HUES6 (cell line): ENCODE measurements at regions not wholly inside any gene's neighbourhood (a gene's known extent, or its start where the extent isn't known, plus 50 kb on each side); places are given as distances from the start of the nearest gene placed in this dataset.

Experiments used
- H3K27ac ChIP-seq: 2 replicates; pipeline ENCODE4 v1.7.0; 2013; ENCODE audit warnings: low read depth, mild to moderate bottlenecking, low read length, inconsistent platforms
- H3K27me3 ChIP-seq: 2 replicates; pipeline ENCODE4 v1.6.1; 2013; ENCODE audit warnings: low read length; ENCODE audit not compliant: control insufficient read depth, insufficient read depth
- H3K36me3 ChIP-seq: 2 replicates; pipeline ENCODE4 v1.6.1; 2013; ENCODE audit warnings: low read length; ENCODE audit not compliant: control insufficient read depth, insufficient read depth
- H3K4me1 ChIP-seq: 2 replicates; pipeline ENCODE4 v1.6.1; 2013; ENCODE audit warnings: low read length; ENCODE audit not compliant: control insufficient read depth, insufficient read depth
- H3K4me3 ChIP-seq: 2 replicates; pipeline ENCODE4 v1.5.1; 2013; ENCODE audit warnings: low read depth, low read length
- H3K9ac ChIP-seq: one replicate; pipeline ENCODE4 v1.6.1; 2013; ENCODE audit warnings: mild to moderate bottlenecking, low read length
- H3K9me3 ChIP-seq: 2 replicates; pipeline ENCODE4 v1.6.1; 2013; ENCODE audit warnings: low read depth, low read length; ENCODE audit not compliant: control insufficient read depth, insufficient read depth

- H3K4me1 ChIP-seq: no peaks in the 10 kb centered on the region
- H3K4me3 ChIP-seq: no peak overlapping the region
- no peak overlapping the region for H3K9ac ChIP-seq
- no peaks in the 10 kb centered on the region for H3K36me3 ChIP-seq
- no peaks in the 10 kb centered on the region for H3K27me3 ChIP-seq
- no peak overlapping the region for H3K27ac ChIP-seq
- H3K9me3 ChIP-seq: no peaks in the 10 kb centered on the region; the same call in 1 of the 2 replicates
Observed at GRCh38 chr4:12207396-12207795, 778.7 kb upstream of the HS3ST1 start.

- no peaks in the 10 kb centered on the region for H3K27me3 ChIP-seq
- H3K27ac ChIP-seq: no peak overlapping the region
Observed at GRCh38 chr4:12206091-12206490, 777.4 kb upstream of the HS3ST1 start.

GRCh38 chr4:12203945-12204344 lies 775.3 kb upstream of the HS3ST1 start:
- Histone ChIP-seq H3K9ac (no peak overlapping the region), H3K4me3 (no peak overlapping the region), H3K4me1 (no peaks in the 10 kb centered on the region), H3K36me3 (no peaks in the 10 kb centered on the region), H3K9me3 (no peaks in the 10 kb centered on the region), H3K27ac (no peak overlapping the region), H3K27me3 (no peaks in the 10 kb centered on the region)

More at GRCh38 chr4:12206091-12206490, 777.4 kb upstream of the HS3ST1 start:
- no peak overlapping the region for H3K9ac ChIP-seq
- no peak overlapping the region for H3K4me3 ChIP-seq
- H3K4me1 ChIP-seq: no peaks in the 10 kb centered on the region
- no peaks in the 10 kb centered on the region for H3K9me3 ChIP-seq
- H3K36me3 ChIP-seq: no peaks in the 10 kb centered on the region

GRCh38 chr4:12200226-12200625 lies 771.5 kb upstream of the HS3ST1 start:
- Histone ChIP-seq H3K27ac (no peak overlapping the region), H3K36me3 (no peaks in the 10 kb centered on the region), H3K27me3 (no peaks in the 10 kb centered on the region), H3K9ac (no peak overlapping the region), H3K9me3 (no peaks in the 10 kb centered on the region; the same call in 1 of the 2 replicates), H3K4me3 (no peak overlapping the region), H3K4me1 (no peaks in the 10 kb centered on the region)

GRCh38 chr4:12186526-12186925 lies 757.8 kb upstream of the HS3ST1 start:
- Histone ChIP-seq H3K9me3 (no peaks in the 10 kb centered on the region), H3K27me3 (no peaks in the 10 kb centered on the region), H3K36me3 (no peaks in the 10 kb centered on the region), H3K4me1 (no peaks in the 10 kb centered on the region), H3K27ac (no peak overlapping the region), H3K9ac (no peak overlapping the region), H3K4me3 (no peak overlapping the region)

- H3K36me3 ChIP-seq: no peaks in the 10 kb centered on the region
- H3K27ac ChIP-seq: no peak overlapping the region
- H3K9me3 ChIP-seq: no peaks in the 10 kb centered on the region
- no peak overlapping the region for H3K9ac ChIP-seq
- no peaks in the 10 kb centered on the region for H3K4me1 ChIP-seq
- H3K4me3 ChIP-seq: no peak overlapping the region
- no peaks in the 10 kb centered on the region for H3K27me3 ChIP-seq
Observed at GRCh38 chr4:12178614-12179610, 750.2 kb upstream of the HS3ST1 start.

GRCh38 chr4:12177416-12177815 lies 748.7 kb upstream of the HS3ST1 start:
- no peak overlapping the region for H3K9ac ChIP-seq
- no peak overlapping the region for H3K27ac ChIP-seq
- no peaks in the 10 kb centered on the region for H3K4me1 ChIP-seq
- no peaks in the 10 kb centered on the region for H3K36me3 ChIP-seq
- H3K4me3 ChIP-seq: no peak overlapping the region
- no peaks in the 10 kb centered on the region for H3K27me3 ChIP-seq
- no peaks in the 10 kb centered on the region for H3K9me3 ChIP-seq

- Histone ChIP-seq H3K4me3 (no peak overlapping the region), H3K27me3 (no peaks in the 10 kb centered on the region), H3K36me3 (no peaks in the 10 kb centered on the region), H3K9me3 (no peaks in the 10 kb centered on the region), H3K27ac (no peak overlapping the region), H3K4me1 (no peaks in the 10 kb centered on the region), H3K9ac (no peak overlapping the region)
Observed at GRCh38 chr4:12173496-12173895, 744.8 kb upstream of the HS3ST1 start.

- Histone ChIP-seq H3K36me3 (no peaks in the 10 kb centered on the region), H3K4me1 (no peaks in the 10 kb centered on the region), H3K27ac (no peak overlapping the region), H3K9ac (no peak overlapping the region), H3K4me3 (no peak overlapping the region), H3K9me3 (no peaks in the 10 kb centered on the region), H3K27me3 (no peaks in the 10 kb centered on the region)
Observed at GRCh38 chr4:12172198-12172973, 743.7 kb upstream of the HS3ST1 start.

GRCh38 chr4:12170308-12170707 lies 741.6 kb upstream of the HS3ST1 start:
- Histone ChIP-seq H3K4me1 (no peaks in the 10 kb centered on the region), H3K27me3 (no peaks in the 10 kb centered on the region), H3K9me3 (no peaks in the 10 kb centered on the region), H3K27ac (no peak overlapping the region), H3K4me3 (no peak overlapping the region), H3K9ac (no peak overlapping the region), H3K36me3 (no peaks in the 10 kb centered on the region)

GRCh38 chr4:12165616-12166015 lies 736.9 kb upstream of the HS3ST1 start:
- Histone ChIP-seq H3K9me3 (no peaks in the 10 kb centered on the region), H3K9ac (no peak overlapping the region), H3K36me3 (no peaks in the 10 kb centered on the region), H3K4me1 (no peaks in the 10 kb centered on the region), H3K27ac (no peak overlapping the region), H3K27me3 (no peaks in the 10 kb centered on the region), H3K4me3 (no peak overlapping the region)
